ENCODE measurements at regions not wholly inside any gene's neighbourhood (a gene's known extent, or its start where the extent isn't known, plus 50 kb on each side); places are given as distances from the start of the nearest gene placed in this dataset.

- no peak for DNase-seq
- intact Hi-C loops (cut with DNase I; ENCODE audit: low total_unique reads), result no loop called here
- WGBS, 2 donors, result 85 to 96% methylated on average over 2 of the region's 2 CpGs
- no peak overlapping the region for H3K27ac ChIP-seq
- TF ChIP-seq POLR2A (IDR thresholded peaks at IDR 0.05), result no peak
- no peak for TF ChIP-seq CTCF (IDR thresholded peaks at IDR 0.05)
- no peaks in the 10 kb centered on the region for H3K36me3 ChIP-seq (ENCODE audit: low read depth, missing control alignments)
- H3K4me3 ChIP-seq, result no peak overlapping the region
- no peaks in the 10 kb centered on the region for H3K27me3 ChIP-seq
- H3K4me1 ChIP-seq, result peaks cover 14% of the 10 kb centered on the region
- no peaks in the 10 kb centered on the region for H3K9me3 ChIP-seq
These were observed 167.8 kb downstream of the GASK1B start for GRCh38 chr4:158005021-158005420.

GRCh38 chr4:158004101-158004500 lies 168.7 kb downstream of the GASK1B start:
- H3K27me3 ChIP-seq, result no peaks in the 10 kb centered on the region
- peaks cover 14% of the 10 kb centered on the region for H3K4me1 ChIP-seq
- DNase-seq, result no peak
- no peak overlapping the region for H3K27ac ChIP-seq
- H3K9me3 ChIP-seq, result no peaks in the 10 kb centered on the region
- 88 to 90% methylated on average over 5 of the region's 5 CpGs for WGBS, 2 donors
- H3K4me3 ChIP-seq, result no peak overlapping the region
- TF ChIP-seq CTCF (IDR thresholded peaks at IDR 0.05) (no peak), POLR2A (IDR thresholded peaks at IDR 0.05) (no peak)
- H3K36me3 ChIP-seq (ENCODE audit: low read depth, missing control alignments), result no peaks in the 10 kb centered on the region
- intact Hi-C loops (cut with DNase I; ENCODE audit: low total_unique reads), result no loop called here

- TF ChIP-seq POLR2A (IDR thresholded peaks at IDR 0.05) (no peak), CTCF (IDR thresholded peaks at IDR 0.05) (no peak)
- DNase-seq, result no peak
- intact Hi-C loops (cut with DNase I; ENCODE audit: low total_unique reads), result no loop called here
- Histone ChIP-seq H3K9me3 (no peaks in the 10 kb centered on the region), H3K4me1 (peaks cover 5% of the 10 kb centered on the region), H3K27ac (no peak overlapping the region), H3K4me3 (no peak overlapping the region), H3K27me3 (no peaks in the 10 kb centered on the region), H3K36me3 (ENCODE audit: low read depth, missing control alignments) (no peaks in the 10 kb centered on the region)
These were observed 169.6 kb downstream of the GASK1B start for GRCh38 chr4:158003212-158003611.

GRCh38 chr4:158002173-158002572 lies 170.7 kb downstream of the GASK1B start:
- intact Hi-C loops (cut with DNase I; ENCODE audit: low total_unique reads), result no loop called here
- WGBS, 2 donors, result 90% methylated on average over 1 of the region's 1 CpG

More at GRCh38 chr4:158002173-158002572, 170.7 kb downstream of the GASK1B start:
- DNase-seq, result no peak
- H3K36me3 ChIP-seq (ENCODE audit: low read depth, missing control alignments), result no peaks in the 10 kb centered on the region
- H3K27ac ChIP-seq, result no peak overlapping the region
- no peaks in the 10 kb centered on the region for H3K4me1 ChIP-seq
- H3K9me3 ChIP-seq, result no peaks in the 10 kb centered on the region
- no peak overlapping the region for H3K4me3 ChIP-seq
- TF ChIP-seq CTCF (IDR thresholded peaks at IDR 0.05) (no peak), POLR2A (IDR thresholded peaks at IDR 0.05) (no peak)
- H3K27me3 ChIP-seq, result no peaks in the 10 kb centered on the region

Data from testis (tissue), 2 donors.